Hematopoietic multipotent progenitor cell treated with erythropoietin and hydrocortisone succinate and interleukin-3 and kit ligand, for 4 days (in vitro differentiated cells): ENCODE measurements at regions not wholly inside any gene's neighbourhood (a gene's known extent, or its start where the extent isn't known, plus 50 kb on each side); places are given as distances from the start of the nearest gene placed in this dataset.
A peak's percentile ranks its signal among the peaks of the same experiment; 100 is the strongest.

ENCODE experiments used
- DNase-seq: peaks from one replicate; pipeline ENCODE4 v3.0.0-alpha.2; 2015

DNA sequence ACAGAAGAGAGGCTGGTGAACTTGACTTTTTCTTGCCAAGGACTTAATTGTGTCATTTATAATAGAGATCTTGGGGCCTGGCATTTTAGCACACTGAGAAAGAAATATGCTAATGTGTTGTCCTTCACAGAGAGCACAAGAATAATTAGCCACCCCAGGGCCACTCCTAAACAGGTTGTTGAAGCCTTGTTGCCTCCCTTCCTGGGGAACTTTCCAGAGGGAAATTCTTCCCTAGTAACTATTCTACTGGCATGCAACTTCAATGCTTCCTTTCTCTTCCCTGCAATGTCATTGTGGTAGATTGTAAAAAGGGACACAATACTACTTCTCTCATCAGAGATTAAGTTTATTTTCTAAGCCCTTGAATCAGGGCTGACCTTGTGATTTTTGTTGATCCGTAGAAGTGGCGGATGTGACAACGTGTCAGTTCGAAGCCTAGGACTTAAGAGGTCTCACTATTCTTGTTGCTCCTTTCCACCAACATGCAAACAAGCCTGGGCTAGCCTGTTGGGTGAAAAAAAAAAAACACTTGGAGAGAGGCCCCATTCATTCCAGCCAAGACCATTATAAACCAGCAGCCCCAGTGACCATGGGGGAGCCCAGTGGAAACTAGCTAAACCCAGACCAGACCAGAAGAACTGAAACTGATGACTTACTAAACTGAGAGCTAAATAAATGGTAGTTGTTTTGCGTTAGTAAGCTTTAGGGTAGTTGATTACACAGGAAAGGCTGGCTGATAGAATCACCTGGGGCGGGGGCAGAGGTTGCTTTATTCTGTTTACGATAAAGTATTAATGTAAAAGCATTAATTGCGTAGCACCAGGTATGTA, 287.2 kb downstream of the SHQ1 start:
- no peak for DNase-seq

GRCh38 chr3:72559385-72559784, 288.9 kb downstream of the SHQ1 start:
- peak; percentile 58 for DNase-seq

DNA sequence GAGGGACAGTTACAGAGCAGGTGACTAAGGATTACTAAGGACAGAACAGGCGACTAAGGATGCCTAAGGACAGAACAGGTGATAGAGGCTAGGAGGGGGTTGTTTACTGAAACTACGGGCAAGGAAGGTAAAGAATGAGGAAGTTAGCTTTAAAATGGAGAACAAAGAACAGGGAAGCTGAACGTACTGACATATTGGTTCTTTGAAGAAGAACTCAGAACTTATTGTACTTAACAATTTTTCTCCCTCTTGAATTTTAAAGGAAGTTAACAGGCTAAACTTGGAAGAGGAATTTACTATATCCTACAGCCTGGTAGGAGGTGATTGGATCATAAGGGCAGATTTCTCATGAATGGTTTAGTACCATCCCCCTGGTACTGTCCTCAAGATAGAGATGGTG, 290.2 kb downstream of the SHQ1 start:
- peak; percentile 10 for DNase-seq

GRCh38 chr3:72555714-72556113, 292.5 kb downstream of the SHQ1 start:
- DNase-seq = no peak

DNA sequence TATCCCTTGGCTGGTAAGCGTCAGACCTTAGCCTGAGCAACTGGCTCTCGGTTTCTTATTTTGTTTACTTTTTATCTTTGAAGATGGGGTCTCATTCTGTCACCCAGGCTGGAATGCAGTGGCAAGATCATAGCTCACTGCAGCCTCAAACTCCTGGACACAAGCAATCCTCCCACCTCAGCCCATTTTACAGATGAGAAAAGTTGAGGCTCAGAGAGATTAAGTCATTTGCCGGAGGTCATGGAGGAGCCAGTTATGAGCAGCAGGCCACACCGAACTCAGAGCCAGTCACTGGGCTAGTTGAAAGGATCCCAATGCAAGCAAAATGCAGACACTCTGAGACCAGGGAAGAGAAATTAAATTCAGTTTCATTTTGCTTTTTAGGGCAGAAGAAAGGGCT, 293.6 kb downstream of the SHQ1 start:
- no peak for DNase-seq

- DNase-seq = peak; percentile 10
Observed at GRCh38 chr3:72553298-72553697, 294.9 kb downstream of the SHQ1 start.

GRCh38 chr3:72550582-72551262, 297.5 kb downstream of the SHQ1 start:
- DNase-seq = no peak

- DNase-seq = no peak
Observed at GRCh38 chr3:72549761-72550581, 298.3 kb downstream of the SHQ1 start.

- no peak for DNase-seq
Observed at GRCh38 chr3:72548981-72549380, 299.3 kb downstream of the SHQ1 start.

DNA sequence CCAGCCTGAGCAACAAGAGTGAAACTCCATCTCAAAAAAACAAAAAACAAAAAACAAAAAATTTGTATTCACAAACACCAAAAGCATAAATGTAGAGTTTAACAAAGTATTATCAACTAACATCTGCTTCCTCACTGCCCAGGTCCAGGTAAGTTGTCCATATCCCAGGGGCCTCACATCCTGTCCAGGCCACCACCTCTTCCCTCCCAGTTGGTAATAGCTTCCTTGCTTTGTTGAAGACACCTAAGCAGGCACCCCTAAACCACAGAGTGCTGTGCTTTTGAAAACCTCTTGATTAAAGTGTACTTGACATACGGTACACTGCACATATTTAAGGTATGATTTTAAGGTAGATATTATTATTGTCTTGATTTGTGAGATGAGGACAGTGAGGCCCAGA, 299.8 kb downstream of the SHQ1 start:
- DNase-seq = no peak

GRCh38 chr3:72547183-72547582, 301.1 kb downstream of the SHQ1 start:
- DNase-seq = no peak

GRCh38 chr3:72544239-72544638, 304.0 kb downstream of the SHQ1 start:
- peak; percentile 68 for DNase-seq

GRCh38 chr3:72543246-72543645, 305.0 kb downstream of the SHQ1 start:
- no peak for DNase-seq

DNA sequence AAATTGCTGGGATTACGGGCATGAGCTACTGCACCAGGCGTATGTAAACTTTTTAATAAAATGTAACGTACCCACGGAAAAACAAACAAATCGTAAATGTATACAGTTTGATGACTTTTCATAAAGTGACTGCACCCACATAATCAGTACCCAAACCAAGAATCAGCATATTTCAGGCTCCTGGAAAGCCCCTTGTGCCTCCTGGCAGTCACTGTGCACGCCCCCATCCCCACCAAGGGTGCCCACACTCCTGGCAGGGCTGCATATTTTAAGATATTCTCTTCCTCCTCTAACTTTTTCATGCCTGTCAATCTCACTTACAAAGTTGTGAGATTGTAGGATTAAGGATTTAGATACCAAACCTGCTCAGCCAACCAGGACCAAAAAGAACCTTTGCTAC, 305.5 kb downstream of the SHQ1 start:
- DNase-seq = no peak

GRCh38 chr3:72539856-72540255, 308.4 kb downstream of the SHQ1 start:
- DNase-seq = no peak

DNA sequence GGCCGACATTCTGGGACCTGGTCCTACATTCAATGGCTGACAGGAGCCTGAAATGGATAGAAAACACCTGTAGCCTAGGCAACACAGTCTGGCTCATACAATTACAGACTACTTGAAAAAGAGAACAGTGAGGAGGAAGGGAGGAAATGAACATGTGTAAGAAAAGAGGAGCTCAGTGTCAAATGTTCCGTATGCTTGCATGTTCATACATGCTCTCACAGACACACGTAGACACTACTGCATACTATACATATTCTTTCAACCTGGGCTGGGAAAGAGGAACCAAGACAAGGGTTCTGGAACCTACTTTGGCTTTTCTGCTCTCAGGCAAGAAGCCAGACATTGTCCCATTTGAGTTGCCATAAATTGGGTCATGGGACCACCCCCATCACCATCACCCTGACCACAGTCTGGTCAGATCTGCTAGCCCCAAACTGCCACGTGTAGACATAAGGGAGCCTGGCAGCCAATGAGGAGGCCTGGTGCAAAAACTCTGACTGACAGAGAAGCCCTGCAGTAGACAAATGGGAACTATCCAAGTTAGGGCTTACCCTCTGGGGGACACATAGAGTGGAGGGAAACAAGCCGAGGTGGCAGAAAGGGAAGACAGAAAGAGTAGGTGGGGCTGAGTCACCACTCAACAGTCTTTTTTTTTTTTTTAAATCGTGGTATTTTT, 310.0 kb downstream of the SHQ1 start:
- peak; percentile 54 for DNase-seq

DNA sequence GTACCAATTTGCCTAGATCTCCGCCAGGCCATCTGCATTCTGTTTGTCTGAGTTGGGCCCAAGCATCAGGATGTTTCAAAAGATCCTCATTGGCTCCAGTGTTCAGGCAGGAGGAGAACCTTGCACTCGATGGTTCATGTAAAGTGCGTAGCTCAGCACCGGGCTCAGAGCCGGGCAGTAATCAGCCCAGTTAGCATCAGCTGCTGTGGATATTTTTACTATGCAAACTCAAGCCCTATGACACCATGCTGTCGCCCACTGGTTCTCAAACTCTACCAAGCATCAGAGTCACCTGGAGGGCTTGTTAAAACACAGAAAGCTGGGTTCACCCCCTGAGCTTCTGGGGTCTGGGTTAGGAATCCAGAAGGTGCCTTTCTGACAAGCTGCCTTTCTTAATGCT, 310.8 kb downstream of the SHQ1 start:
- DNase-seq = no peak

DNA sequence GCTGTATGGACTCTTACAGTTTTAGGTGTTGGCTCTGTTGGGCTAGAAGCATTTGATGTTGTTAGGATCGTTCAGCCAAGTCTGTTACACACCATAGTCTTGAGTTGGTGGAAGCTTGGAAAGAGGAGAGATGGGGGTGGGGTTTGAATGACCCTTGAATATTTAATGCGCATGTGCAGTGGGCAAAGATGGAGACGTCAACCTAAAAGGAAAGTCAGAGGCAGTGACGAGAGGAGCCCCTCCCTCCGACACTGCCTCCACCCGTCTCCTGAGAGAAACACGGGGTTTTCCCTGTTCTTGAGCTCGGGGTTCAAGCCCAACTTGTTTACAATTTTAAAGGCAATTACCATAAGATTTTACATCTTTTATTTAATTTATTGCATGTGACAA, 311.4 kb downstream of the SHQ1 start:
- DNase-seq = no peak

DNA sequence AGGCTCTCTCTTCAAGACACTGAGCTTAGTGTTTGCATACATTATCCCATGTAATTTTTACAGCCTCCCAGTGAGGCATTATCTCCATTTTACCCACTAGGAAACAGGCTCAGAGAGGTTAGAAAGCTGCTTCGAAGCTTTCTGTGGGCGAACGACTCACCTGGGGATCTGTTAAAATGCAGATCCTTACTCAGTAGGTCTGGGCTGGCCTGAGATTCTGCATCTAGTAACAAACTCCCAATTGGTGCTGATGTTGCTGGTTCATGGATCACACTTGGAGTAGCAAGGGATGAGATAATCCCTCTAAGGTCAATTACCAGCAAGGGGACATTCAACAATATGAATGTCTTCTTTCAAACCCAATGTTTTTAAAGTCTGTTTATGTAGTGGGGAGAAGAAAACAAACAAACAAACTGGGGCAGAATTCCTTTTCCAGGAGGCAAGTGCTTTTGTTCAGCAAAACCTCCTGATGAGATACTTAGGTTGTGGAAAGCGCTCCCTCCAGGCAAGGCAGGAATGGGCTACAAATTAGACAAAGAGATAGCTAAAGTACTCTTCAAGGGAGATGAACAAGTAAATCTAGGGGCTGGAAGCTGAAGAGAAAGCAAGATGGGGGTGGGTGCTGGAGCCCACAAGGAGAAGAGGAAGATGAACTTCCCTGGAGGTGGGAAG, 311.9 kb downstream of the SHQ1 start:
- no peak for DNase-seq

DNA sequence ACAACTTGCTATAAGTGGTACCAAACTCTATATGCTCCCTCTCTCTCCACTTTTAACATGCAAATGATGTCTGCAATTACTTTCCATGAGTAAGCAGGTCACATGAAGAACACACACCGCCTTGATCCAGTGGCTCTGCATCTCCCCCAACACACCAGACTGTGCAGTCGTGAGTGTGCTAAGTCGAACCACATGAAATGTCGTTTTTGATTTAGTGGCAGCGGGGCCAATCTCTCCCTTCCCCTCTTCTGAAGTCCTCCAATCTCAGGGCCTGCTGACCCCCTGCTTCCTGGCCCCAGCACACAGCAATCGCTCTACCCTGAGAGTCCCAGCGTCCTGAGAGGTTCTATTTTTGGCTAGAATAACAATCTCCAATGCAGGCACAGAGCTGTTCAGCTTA, 312.5 kb downstream of the SHQ1 start:
- DNase-seq = peak; percentile 48

DNA sequence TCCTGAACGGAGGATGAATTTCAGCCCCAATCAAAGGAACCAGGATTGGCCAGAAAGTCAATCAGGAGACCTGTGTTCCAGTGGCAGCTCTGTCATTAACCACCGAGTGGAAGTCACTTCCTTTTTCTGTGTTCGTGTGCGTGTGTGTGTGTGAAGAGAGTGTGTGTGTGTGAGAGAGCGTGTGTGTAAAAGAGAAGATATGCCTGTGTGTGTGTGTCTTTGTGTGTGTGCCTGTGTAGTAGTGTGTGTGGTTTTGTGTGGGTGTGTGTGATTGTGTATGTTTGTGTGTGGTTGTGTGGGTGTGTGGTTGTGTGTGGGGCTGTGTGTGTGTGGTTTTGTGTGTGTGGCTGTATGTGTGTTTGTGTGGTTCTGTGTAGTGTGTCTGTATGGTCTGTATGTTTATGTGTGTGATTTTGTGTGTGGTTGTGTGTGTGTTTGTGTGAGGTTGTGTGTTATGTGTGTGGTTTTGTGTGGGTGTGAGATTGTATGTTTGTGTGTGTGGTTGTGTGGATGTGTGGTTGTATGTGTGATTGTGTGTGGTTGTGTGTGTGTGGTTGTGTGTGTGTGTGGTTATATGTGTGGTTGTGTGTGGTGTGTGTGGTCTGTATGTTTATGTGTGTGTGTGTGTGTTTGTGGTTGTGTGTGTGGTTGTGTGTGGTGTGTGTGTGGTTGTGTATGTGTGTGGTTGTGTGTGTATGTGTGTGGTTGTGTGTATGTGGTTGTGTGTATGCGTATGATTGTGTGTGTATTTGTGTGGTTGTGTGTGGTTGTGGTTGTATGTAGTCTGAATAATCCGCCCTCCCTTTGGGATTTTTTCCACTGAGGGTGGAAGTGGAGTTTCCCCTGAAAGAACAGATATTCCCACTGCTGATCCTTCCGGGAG, 314.4 kb downstream of the SHQ1 start:
- peak; percentile 80 for DNase-seq
